HAP-1 (cell line): ENCODE measurements at regions not wholly inside any gene's neighbourhood (a gene's known extent, or its start where the extent isn't known, plus 50 kb on each side); places are given as distances from the start of the nearest gene placed in this dataset.

Experiments
- DNase-seq, 2 experiments: peaks; one replicate each; pipeline ENCODE4 v3.0.0-alpha.2; 2016 to 2020; ENCODE audit warnings: low spot score in 2 of 2
- H3K27me3 ChIP-seq: fragments of 250-450 bp; sonication (Bioruptor Pico); 2 replicates; pipeline ENCODE4 v1.5.1; 2020; ENCODE audit warnings: low read depth, mild to moderate bottlenecking, moderate library complexity
- H3K36me3 ChIP-seq: fragments of 250-450 bp; sonication (Bioruptor Pico); replicated peaks from 2 replicates; pipeline ENCODE4 v1.5.1; 2020; ENCODE audit warnings: mild to moderate bottlenecking
- H3K4me1 ChIP-seq: fragments of 250-450 bp; sonication (Bioruptor Pico); 2 replicates; pipeline ENCODE4 v1.5.1; 2020; ENCODE audit warnings: mild to moderate bottlenecking
- H3K4me3 ChIP-seq: fragments of 250-450 bp; sonication (Bioruptor Pico); 2 replicates; pipeline ENCODE4 v1.5.1; 2020; ENCODE audit warnings: mild to moderate bottlenecking, moderate library complexity
- H3K9me3 ChIP-seq: fragments of 250-450 bp; sonication (Bioruptor Pico); 2 replicates; pipeline ENCODE4 v1.5.1; 2020; ENCODE audit warnings: mild to moderate bottlenecking, moderate library complexity
- in situ Hi-C: fragments of 300-500 bp; cut with MboI; formaldehyde crosslinking; loops from 3 replicates; pipeline ENCODE4 v1.14.3; 2020; ENCODE audit warnings: low sequenced_read_pairs, inconsistent platforms, mixed read lengths

- in situ Hi-C loops = no loop called here
- H3K9me3 ChIP-seq = no peaks in the 10 kb centered on the region
- no peaks in the 10 kb centered on the region for H3K4me1 ChIP-seq
- no peak overlapping the region for H3K4me3 ChIP-seq
- H3K27me3 ChIP-seq = no peaks in the 10 kb centered on the region
- no peak for DNase-seq
- H3K36me3 ChIP-seq = no peaks in the 10 kb centered on the region
Observed at GRCh38 chr4:106869551-106869950, 166.6 kb downstream of the DKK2 start.

GRCh38 chr4:106868381-106869035 lies 167.6 kb downstream of the DKK2 start:
- no peaks in the 10 kb centered on the region for H3K9me3 ChIP-seq
- H3K27me3 ChIP-seq = no peaks in the 10 kb centered on the region
- H3K4me1 ChIP-seq = no peaks in the 10 kb centered on the region
- no peak overlapping the region for H3K4me3 ChIP-seq
- in situ Hi-C loops = no loop called here
- H3K36me3 ChIP-seq = no peaks in the 10 kb centered on the region
- no peak for DNase-seq

GRCh38 chr4:106864231-106864630 lies 171.9 kb downstream of the DKK2 start:
- Histone ChIP-seq H3K27me3 (no peaks in the 10 kb centered on the region), H3K4me3 (no peak overlapping the region), H3K4me1 (no peaks in the 10 kb centered on the region), H3K9me3 (no peaks in the 10 kb centered on the region), H3K36me3 (no peaks in the 10 kb centered on the region)
- DNase-seq = peak in 1 of 2 experiments; percentile 37
- in situ Hi-C loops = no loop called here

- no peak for DNase-seq
Observed at GRCh38 chr4:106854569-106855351, 181.4 kb downstream of the DKK2 start.

GRCh38 chr4:106852426-106852825 lies 183.7 kb downstream of the DKK2 start:
- in situ Hi-C loops = no loop called here
- H3K4me1 ChIP-seq = no peaks in the 10 kb centered on the region
- no peaks in the 10 kb centered on the region for H3K36me3 ChIP-seq
- H3K27me3 ChIP-seq = peaks cover 4% of the 10 kb centered on the region; the same call in 1 of the 2 replicates
- H3K9me3 ChIP-seq = no peaks in the 10 kb centered on the region
- DNase-seq = no peak
- H3K4me3 ChIP-seq = no peak overlapping the region

More at GRCh38 chr4:106854569-106855351, 181.4 kb downstream of the DKK2 start:
- Histone ChIP-seq H3K36me3 (no peaks in the 10 kb centered on the region), H3K9me3 (no peaks in the 10 kb centered on the region), H3K4me3 (no peak overlapping the region), H3K27me3 (peaks cover 4% of the 10 kb centered on the region; the same call in 1 of the 2 replicates), H3K4me1 (no peaks in the 10 kb centered on the region)
- in situ Hi-C loops = no loop called here

- Histone ChIP-seq H3K27me3 (peaks cover 4% of the 10 kb centered on the region; the same call in 1 of the 2 replicates), H3K9me3 (no peaks in the 10 kb centered on the region), H3K4me3 (no peak overlapping the region), H3K4me1 (no peaks in the 10 kb centered on the region), H3K36me3 (no peaks in the 10 kb centered on the region)
- in situ Hi-C loops = no loop called here
- no peak for DNase-seq
Observed at GRCh38 chr4:106851726-106852125, 184.4 kb downstream of the DKK2 start.

GRCh38 chr4:106850691-106851090 lies 185.4 kb downstream of the DKK2 start:
- DNase-seq = no peak
- no peaks in the 10 kb centered on the region for H3K36me3 ChIP-seq
- no peaks in the 10 kb centered on the region for H3K9me3 ChIP-seq
- no peak overlapping the region for H3K4me3 ChIP-seq
- H3K4me1 ChIP-seq = no peaks in the 10 kb centered on the region
- H3K27me3 ChIP-seq = peaks cover 4% of the 10 kb centered on the region; the same call in 1 of the 2 replicates
- in situ Hi-C loops = no loop called here

GRCh38 chr4:106835919-106836318 lies 200.2 kb downstream of the DKK2 start:
- Histone ChIP-seq H3K36me3 (no peaks in the 10 kb centered on the region), H3K27me3 (no peaks in the 10 kb centered on the region), H3K4me1 (no peaks in the 10 kb centered on the region), H3K9me3 (no peaks in the 10 kb centered on the region), H3K4me3 (no peak overlapping the region)
- no peak for DNase-seq
- in situ Hi-C loops = no loop called here

GRCh38 chr4:106830879-106831278 lies 205.2 kb downstream of the DKK2 start:
- Histone ChIP-seq H3K27me3 (no peaks in the 10 kb centered on the region), H3K4me3 (no peak overlapping the region), H3K9me3 (no peaks in the 10 kb centered on the region), H3K4me1 (no peaks in the 10 kb centered on the region), H3K36me3 (no peaks in the 10 kb centered on the region)
- DNase-seq = no peak
- in situ Hi-C loops = no loop called here

GRCh38 chr4:106818764-106819163 lies 217.3 kb downstream of the DKK2 start:
- no peak for DNase-seq
- no peaks in the 10 kb centered on the region for H3K9me3 ChIP-seq
- H3K36me3 ChIP-seq = no peaks in the 10 kb centered on the region
- in situ Hi-C loops = no loop called here
- H3K4me1 ChIP-seq = no peaks in the 10 kb centered on the region
- no peaks in the 10 kb centered on the region for H3K27me3 ChIP-seq
- no peak overlapping the region for H3K4me3 ChIP-seq

- no peak for DNase-seq
- Histone ChIP-seq H3K4me3 (no peak overlapping the region), H3K27me3 (no peaks in the 10 kb centered on the region), H3K36me3 (no peaks in the 10 kb centered on the region), H3K4me1 (no peaks in the 10 kb centered on the region), H3K9me3 (no peaks in the 10 kb centered on the region)
- in situ Hi-C loops = no loop called here
Observed at GRCh38 chr4:106816496-106816895, 219.6 kb downstream of the DKK2 start.

- Histone ChIP-seq H3K36me3 (no peaks in the 10 kb centered on the region), H3K4me1 (no peaks in the 10 kb centered on the region), H3K4me3 (no peak overlapping the region), H3K9me3 (no peaks in the 10 kb centered on the region), H3K27me3 (no peaks in the 10 kb centered on the region)
- in situ Hi-C loops = no loop called here
- DNase-seq = no peak
Observed at GRCh38 chr4:106810122-106810521, 226.0 kb downstream of the DKK2 start.

- H3K9me3 ChIP-seq = no peaks in the 10 kb centered on the region
- in situ Hi-C loops = no loop called here
- DNase-seq = no peak
Observed at GRCh38 chr4:106809076-106809475, 227.0 kb downstream of the DKK2 start.

GRCh38 chr4:106806158-106806797 lies 229.8 kb downstream of the DKK2 start:
- no peak for DNase-seq
- no peaks in the 10 kb centered on the region for H3K36me3 ChIP-seq
- no peaks in the 10 kb centered on the region for H3K9me3 ChIP-seq
- no peaks in the 10 kb centered on the region for H3K4me1 ChIP-seq
- H3K4me3 ChIP-seq = no peak overlapping the region
- in situ Hi-C loops = no loop called here
- no peaks in the 10 kb centered on the region for H3K27me3 ChIP-seq

More at GRCh38 chr4:106809076-106809475, 227.0 kb downstream of the DKK2 start:
- Histone ChIP-seq H3K27me3 (no peaks in the 10 kb centered on the region), H3K4me3 (no peak overlapping the region), H3K36me3 (no peaks in the 10 kb centered on the region), H3K4me1 (no peaks in the 10 kb centered on the region)
